Activated T-cell treated with anti-CD3 and anti-CD28 coated beads for 4 hours (primary cell): ENCODE measurements at regions not wholly inside any gene's neighbourhood (a gene's known extent, or its start where the extent isn't known, plus 50 kb on each side); places are given as distances from the start of the nearest gene placed in this dataset.
A peak's percentile ranks its signal among the peaks of the same experiment; 100 is the strongest.
"Not testable (repeated sequence)": the region's sequence is repeated elsewhere in the genome, so short reads cannot be mapped to it uniquely, and the experiment has no call there.

ENCODE experiments used
- DNase-seq: peaks from one replicate; pipeline ENCODE4 v3.0.0-alpha.2; 2020

- DNase-seq: no peak
These were observed 102.8 kb downstream of the TNFAIP3 start for GRCh38 chr6:137969874-137970273.

GRCh38 chr6:137970368-137970767 lies 103.3 kb downstream of the TNFAIP3 start:
- DNase-seq: no peak

GRCh38 chr6:137973201-137973600 lies 106.1 kb downstream of the TNFAIP3 start:
- no peak for DNase-seq

GRCh38 chr6:137975188-137975940 lies 108.3 kb downstream of the TNFAIP3 start:
- no peak for DNase-seq

- DNase-seq: no peak
These were observed 109.4 kb downstream of the TNFAIP3 start for GRCh38 chr6:137976430-137976829.

GRCh38 chr6:137977206-137977605 lies 110.1 kb downstream of the TNFAIP3 start:
- DNase-seq: no peak

- no peak for DNase-seq
These were observed 110.8 kb downstream of the TNFAIP3 start for GRCh38 chr6:137977814-137978213.

- no peak for DNase-seq
These were observed 111.3 kb downstream of the TNFAIP3 start for GRCh38 chr6:137978252-137978896.

- DNase-seq: not testable (repeated sequence)
These were observed 112.2 kb downstream of the TNFAIP3 start for GRCh38 chr6:137979263-137979662.

- no peak for DNase-seq
These were observed 113.7 kb downstream of the TNFAIP3 start for GRCh38 chr6:137980777-137981176.

GRCh38 chr6:137981758-137982157 lies 114.7 kb downstream of the TNFAIP3 start:
- no peak for DNase-seq

- DNase-seq: no peak
These were observed 115.5 kb downstream of the TNFAIP3 start for GRCh38 chr6:137982418-137983189.

GRCh38 chr6:137983269-137983668 lies 116.2 kb downstream of the TNFAIP3 start:
- DNase-seq: no peak

- no peak for DNase-seq
These were observed 117.6 kb downstream of the PERP start for GRCh38 chr6:137989664-137990063.

GRCh38 chr6:137995371-137995770 lies 111.8 kb downstream of the PERP start:
- no peak for DNase-seq

GRCh38 chr6:137998461-137999019 lies 108.7 kb downstream of the PERP start:
- DNase-seq: no peak

- no peak for DNase-seq
These were observed 107.4 kb downstream of the PERP start for GRCh38 chr6:137999815-138000214.

- DNase-seq: no peak
These were observed 106.3 kb downstream of the PERP start for GRCh38 chr6:138000941-138001340.

- DNase-seq: peak; percentile 58
These were observed 105.4 kb downstream of the PERP start for GRCh38 chr6:138001750-138002349.

GRCh38 chr6:138004430-138005287 lies 102.6 kb downstream of the PERP start:
- DNase-seq: no peak

- DNase-seq: no peak
These were observed 101.4 kb downstream of the PERP start for GRCh38 chr6:138005846-138006245.

- DNase-seq: no peak
These were observed 100.2 kb downstream of the PERP start for GRCh38 chr6:138007014-138007472.
